NCI-H446 (cell line): ENCODE measurements at regions not wholly inside any gene's neighbourhood (a gene's known extent, or its start where the extent isn't known, plus 50 kb on each side); places are given as distances from the start of the nearest gene placed in this dataset.

Experiments
- DNase-seq, 2 experiments: peaks; one replicate each; lab custom pipeline; 2025; lab: John Stamatoyannopoulos, UW

DNA sequence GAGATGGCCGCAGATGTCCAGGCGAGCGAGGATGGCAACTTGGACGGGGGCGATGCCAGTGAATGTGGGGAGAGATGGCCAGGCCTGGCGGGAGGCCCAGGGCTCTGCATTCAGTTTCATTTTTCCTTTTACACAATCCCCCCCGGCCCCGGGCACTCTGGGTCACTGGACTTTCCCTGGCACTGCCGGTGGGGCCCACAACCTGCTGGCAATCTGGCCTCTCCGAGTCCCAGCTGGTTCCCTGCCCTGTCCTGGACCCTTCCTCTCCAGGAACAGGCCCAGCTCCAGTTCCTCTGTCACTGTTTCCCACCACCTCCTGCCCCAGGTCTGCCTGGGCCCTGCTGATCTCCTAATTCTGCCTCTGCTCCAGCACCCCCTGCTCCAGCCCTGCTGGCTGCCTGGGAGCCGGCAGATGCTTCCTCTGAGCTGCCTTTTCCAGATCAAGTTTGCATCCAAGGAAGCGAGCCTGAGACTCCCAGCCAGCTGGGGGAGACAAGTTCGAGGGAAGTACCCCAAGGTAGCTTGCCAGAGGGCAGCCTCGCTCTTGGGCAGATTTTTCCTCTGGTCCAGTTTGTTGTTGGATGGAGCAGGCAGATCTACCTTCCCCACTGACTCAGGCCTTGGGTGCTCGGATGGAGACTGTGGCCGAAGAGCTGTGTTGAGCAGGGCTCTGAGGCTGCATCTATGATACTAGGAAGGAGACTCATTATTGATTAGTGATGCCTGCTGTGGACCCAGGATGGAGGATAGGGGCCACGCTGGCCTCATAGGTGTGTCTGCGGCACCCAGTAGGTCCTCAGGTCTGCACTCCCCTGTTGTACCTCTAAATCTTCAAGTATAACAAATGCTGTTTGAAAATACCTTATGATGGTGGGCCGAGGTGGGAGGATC lies 83.2 kb downstream of the CEBPB start:
- peak in 1 of 2 experiments; percentile 67 for DNase-seq

DNA sequence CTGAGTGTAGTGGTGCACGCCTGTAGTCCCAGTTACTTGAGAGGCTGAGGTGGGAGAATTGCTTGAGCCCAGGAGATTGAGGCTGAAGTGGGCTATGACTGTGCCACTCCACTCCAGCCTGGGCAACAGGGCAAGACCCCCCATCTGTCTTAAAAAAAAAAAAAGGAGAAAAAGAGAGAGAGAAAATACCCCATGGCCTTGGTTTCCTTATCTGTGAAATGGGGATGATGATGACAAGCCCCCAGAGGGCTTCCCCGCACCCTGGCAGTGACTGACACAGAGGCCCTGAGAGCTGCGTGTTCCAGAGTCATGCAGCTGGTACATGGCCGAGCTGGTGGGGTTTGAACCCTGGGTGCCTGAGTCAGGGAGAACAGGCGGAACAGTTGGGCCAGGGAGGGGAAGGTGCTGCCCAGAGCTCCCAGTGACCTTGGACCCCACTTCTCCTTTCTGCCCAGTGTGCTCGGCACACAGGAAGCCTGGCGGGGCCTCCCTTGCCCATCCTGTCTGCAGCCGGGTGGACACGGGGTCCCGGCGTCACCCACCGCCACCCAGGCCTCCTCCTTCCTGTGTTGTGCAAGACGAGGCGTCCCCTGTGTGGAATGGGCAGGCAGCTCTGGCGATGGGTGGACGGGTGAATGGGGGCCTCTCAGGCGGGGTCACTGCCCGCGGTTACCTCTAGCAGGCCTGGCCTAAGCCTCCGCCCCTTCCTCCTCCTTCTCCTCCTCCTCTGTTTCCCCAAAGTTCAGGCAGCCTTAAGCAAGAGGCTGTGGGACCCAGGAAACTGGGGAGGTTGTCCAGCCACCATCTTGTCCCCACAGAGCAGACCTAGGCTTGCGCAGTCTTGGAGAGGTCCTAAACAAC lies 84.2 kb downstream of the CEBPB start:
- DNase-seq = no peak

DNA sequence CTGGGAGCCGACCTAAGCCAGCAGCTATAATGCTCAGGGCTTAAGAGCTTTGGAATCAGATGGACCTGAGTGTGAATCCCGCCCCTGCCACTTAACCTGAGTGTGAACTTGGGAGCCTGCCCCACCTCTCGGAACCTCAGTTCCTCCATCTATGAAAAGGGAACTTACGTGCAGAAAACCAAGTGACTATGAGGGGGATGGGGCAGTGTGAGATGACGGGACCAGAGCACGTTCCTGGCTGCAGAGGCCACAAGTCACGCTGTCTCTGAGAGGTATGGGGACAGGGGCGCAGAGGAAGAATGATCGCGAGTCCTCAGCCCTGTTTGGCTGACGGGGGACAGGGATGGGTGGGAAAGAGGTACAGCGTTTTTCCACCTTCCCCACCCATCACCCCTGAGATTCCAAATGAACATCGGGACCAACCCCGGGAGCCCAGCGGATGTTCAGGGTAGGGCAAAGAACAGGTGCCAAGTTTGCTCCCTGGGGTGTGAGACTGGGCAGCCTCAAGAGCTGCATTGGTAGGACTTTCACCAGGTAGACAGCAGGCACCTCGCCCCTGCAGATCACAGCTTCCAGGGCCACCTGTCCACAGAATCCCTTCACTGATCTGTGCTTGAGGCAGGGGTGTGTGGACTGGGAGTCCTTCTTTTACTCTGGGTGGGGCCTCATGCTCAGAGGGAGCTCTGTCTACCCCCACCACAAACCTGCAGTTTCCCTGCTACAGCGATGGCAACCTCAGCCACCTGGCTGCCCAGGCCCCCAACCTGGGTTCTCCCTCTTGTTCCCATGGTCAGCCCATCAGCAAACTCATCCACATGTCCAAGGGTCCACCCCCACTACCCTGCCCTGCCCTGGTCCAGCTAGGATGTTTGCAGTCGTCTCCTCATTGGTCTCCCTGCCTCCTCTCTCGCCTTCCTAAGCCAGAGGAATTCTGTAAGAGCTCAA lies 85.8 kb downstream of the CEBPB start:
- no peak for DNase-seq

DNA sequence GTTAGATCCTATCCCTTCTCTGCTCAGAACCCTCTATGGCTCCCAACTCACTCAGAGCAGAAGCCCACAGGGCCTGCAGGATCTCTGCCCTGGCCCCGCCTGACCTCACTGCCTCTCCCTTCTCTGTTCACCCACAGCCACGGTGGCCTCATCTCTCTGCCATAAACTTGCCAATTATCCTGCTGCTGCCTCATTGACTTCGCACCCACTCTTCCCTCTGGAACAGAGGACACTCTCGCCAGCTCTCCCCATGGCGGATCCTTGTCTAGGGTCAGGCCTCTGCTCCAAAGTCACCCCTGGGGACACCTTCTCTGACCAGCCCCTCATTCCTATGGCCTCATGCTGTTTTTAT lies 86.4 kb downstream of the CEBPB start:
- no peak for DNase-seq

DNA sequence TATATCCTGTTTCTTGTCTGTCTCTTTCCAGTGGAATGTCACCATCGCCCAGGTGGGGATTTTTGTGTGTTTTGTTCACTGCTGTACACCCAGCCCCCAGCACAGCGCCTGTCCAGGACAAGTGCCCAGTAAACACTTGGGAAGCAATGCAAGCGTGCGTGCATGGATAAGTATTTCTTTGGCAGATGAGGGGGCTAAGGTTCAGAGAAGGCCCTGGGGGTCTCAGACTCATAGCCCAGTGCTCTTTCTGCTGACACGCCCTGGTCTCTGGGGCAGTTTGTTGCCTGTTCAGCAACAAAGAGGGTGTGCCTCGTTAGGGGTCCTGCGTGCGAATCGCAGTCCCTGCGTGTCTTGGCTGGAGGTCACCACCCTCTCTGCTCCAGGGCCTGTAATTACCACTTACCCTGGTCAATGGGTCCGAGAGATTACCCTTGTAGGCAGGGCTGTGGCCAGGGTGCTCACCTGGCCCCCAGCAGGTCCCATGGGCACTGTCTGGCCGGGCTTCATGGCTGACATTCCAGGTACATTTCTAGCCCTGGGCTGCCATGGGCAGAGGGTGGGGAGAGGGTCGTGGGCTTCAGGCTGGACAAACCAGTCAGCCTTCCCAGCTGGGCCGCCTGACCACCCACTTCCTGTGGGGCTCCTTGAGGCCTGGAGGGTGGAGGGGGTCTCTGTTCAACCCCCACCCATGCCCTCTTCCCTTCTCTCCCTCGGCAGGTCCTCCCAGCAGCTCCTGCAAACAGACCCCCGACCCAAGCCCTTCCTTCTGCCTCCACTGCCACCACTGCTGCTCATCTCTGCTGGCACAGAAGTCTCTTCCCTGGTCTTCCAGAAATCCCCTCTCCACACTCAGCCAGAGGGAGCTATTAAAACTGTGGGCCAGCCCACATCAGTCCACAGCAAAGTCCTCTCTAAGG lies 87.1 kb downstream of the CEBPB start:
- DNase-seq = no peak

DNA sequence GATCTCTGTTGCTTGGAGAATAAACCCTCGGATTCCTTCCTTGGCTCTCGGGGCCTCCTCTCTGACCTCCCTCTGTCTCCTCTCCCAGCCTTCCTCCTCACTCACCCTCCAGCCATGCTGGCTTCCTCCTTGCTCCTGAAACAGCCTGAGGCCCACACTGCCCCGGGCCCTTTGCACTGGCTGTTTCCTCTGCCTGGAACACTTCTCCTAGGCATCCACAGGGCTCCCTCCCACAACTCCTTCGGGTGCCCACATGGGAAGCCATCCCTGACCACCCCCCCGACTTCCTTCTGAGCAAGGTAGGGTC lies 87.7 kb downstream of the CEBPB start:
- no peak for DNase-seq

DNA sequence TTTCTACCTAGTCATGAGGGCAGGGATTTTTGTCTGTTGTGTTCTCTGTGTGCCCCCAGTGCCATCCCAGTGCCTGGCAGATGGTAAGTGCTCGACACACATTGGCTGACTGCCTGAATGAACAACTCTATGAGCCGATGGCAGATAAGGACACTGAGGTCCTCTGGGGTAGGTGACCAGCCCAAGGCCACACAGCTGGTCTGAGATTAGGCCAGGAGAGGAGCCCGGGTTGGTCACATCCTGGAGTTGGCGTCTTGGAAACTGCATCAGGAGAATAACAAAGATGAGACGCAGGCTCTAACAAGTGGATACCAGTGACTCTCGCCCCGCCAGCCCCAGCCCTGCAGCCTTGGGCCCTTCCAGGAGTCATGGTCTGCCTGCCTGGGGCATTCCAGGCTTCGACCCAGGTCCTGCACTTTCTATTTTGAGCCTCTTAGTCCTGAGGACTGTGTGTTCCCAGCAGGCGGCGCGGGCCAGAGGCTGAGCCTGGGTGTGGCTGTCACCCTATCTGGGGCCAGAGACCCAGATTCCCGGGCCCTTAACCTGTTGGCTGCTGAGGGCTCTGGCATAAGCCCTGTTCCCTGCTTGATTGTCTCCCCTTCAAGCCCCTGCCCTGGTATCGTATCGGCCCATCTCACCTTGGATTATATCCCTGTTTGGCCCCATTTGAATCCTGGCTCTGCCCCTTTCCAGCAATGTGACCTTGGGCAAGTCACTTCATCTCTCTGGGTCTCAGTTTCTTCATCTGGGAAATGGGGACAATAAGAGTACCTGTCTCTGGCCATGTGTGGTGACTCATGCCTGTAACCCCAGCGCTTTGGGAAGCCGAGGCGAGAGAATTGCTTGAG lies 88.3 kb downstream of the CEBPB start:
- DNase-seq = no peak

DNA sequence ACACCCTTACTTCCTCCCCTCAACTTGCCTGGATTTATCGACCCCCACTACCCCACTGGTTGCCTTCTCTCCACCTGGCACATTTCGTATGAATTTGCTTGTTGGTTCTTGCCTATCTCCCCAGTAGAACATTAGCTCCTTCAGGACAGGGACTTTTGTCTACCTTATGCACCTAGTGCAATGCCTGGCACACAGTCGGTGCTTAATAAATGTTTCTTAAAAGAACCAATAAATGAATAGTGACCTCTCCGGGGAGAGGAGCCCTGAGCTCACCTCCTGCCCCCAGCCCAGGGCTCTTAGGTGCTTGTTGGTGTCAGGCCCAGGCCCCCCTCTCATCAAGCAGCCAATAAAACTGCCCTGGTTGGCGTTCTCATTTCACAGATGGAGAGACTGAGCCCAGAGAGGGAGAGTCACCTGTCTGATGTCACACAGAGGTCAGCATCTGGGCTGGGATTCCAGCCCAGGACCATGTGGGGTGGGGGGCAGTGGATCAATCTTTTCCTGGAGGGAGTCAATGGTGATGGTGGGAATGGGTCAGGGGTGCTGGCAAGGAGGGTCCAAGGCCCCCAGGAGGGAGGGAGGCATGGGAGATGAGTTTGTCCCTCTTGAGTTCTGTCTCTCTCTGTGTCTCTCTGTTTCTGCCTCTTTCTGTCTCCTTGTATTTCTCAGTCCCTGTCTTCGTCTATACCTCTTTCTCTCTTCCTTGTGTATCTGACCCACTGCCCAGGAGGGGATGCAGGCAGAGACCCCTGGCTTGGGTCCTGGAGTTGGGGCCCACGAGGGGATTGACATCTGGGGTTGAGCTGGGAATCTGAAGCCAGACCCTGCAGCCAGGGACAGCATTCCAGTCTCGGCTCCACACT lies 89.6 kb downstream of the CEBPB start:
- DNase-seq = no peak

DNA sequence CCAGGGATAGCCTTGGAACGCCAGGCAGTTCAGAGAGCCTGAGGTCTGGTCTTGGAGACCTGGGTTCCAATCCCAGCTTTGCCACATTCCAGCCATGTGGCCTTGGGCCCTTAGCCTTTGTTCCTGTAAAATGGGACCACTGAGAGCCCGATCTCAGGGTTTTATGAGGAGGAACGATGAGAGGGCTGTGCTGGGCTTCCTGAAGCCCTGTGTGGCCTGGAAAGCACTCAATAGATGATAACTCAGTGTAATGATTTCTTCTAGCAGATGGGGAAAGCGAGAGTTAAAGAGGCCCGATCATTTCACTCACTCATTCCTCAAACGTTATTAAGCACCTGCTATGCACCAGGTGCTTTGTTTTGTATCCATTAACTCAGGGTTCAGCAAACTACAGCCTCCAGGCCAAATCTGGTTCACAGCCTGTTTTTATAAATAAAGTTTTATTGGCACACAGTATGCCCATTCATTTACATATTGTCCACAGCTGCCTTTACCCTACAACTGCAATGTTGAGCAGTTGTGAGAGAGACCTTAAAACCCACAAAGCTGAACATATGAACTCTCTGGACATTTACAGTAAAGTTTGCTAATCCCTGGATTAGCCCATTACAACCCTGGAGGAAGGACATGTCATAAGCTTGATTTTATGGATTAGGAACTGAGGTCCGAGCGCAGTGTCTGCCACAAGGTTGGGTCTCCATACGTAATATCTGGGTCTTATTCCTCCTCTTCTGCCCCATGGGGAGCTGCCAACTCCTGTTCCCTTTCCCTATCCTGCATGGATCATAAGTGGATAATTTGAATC lies 90.4 kb downstream of the CEBPB start:
- DNase-seq = no peak

DNA sequence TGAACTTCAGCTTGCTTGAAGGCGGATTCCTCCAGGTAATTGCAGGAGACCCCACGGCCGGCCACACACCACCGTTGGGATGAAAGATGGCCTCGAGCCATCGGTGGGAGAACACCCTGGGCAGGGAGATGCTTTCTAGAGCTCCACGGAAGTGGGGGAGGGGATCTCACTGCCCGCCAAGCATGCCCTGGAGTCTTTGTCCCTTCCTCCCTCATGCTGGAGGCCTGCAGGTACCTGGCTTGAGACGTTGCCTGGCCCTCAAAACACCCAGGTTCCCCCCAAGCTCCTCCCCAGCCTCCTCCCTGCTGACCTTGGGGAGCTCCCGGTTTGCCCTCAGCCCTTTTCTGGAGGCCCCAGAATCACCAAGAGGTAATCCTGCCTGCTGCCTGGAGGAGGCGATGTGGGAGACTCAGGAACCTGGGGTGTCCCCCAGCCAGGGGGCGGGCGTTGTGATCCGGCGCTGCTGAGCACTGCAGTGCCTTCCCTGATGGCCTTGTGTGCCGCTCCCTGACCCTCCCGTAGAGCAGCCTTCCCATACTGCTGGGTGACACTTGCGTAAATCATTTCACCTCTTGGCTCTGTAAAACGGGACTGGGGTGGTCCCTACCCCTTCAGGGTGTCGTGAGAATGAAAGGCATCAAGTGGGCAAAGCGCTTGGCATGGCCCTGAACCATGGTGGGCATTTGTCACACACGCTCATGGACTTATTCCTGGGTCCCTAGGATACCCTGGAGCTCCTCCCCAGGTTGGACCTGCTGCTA lies 91.4 kb downstream of the CEBPB start:
- DNase-seq = no peak

DNA sequence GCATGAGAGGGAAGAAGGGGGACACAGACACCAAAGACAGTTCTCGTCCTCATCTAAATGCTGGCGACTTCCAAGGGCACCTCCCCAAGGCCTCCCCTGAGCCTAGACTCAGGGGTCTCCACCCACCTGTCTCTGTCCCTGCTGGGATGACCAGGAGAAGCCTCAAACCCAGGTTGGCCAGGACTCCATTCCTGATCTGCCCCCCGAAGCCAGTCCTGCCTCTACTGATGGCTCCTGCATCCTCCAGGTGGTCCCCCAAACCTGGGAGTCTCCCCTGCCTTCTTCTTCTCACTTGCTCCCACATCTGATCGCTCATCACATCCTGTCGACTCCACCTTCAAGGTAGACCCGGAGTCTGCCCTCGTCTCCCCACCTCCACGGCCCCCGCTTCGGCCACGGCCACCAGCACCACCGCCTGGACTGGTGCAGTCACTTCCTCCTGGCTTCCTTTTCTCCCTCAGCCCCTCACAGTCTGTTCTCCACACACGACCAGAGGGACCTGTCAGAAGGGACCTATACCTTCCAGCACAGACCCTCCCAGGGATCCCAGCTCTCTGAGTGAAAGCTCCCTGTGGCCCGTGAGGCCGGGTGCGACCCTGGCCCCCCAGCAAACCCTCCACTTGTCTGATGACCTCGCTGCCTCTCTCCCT lies 92.1 kb downstream of the CEBPB start:
- DNase-seq = no peak

DNA sequence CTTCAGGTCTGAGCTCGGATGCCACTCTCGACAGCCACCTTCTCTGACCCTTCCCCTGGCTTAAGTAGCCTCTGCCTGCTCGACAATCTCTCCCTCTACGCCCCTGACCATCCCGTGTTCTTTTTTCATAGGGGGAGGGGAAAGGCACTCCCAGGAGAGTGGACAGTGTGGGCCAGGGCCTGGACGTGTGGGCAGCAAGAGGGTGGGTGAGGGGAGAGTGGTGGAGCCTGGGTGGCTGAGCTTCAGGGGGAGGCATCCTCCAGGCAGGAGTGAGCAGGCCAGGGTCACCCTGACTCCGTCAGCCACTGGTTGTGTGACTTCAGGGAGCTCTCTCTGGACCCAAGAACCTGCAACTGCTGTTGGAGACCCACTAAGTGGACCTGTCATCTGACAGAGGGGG lies 92.7 kb downstream of the CEBPB start:
- no peak for DNase-seq

DNA sequence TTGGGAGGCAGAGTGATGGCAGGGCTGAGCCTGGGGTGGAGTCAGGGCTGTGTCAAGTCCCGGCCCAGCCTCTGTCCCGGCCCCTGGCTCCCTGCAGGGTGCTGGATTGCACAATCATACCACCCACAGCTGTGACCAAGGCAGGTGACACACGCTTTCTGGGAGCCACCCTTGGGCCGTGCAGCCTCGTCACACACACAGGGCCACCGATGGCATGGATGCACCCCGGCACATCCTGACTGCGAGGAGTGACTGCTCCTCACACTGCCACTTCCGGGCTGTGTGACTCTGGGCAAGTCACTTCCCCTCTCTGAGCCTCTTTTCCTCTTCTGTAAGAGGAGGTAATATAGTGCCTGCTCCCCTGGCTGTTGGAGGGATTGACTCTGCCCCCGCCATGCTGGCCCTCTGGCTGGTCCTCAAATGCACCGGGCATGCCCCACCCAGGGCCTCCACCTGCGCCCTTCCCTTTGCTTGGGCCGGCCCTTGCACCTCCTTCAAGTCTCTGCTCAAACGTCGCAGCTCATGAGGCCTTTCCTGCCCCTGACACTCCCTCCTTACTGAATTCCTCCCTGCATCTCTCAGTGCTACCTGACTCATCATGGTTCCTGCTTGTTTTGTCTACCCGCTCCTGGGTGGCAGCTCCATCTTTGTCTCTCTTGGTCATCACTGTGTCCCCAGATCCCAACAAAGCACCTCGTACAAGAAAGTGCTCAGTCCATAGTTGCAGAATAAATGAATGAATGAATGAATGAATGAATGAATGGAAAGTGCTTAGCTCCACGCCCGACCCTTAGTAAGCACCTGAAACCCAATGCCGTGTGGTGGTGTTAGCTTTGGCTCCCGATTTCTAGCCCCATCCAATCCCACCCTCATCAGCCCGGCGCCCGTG lies 93.5 kb downstream of the CEBPB start:
- DNase-seq = no peak

DNA sequence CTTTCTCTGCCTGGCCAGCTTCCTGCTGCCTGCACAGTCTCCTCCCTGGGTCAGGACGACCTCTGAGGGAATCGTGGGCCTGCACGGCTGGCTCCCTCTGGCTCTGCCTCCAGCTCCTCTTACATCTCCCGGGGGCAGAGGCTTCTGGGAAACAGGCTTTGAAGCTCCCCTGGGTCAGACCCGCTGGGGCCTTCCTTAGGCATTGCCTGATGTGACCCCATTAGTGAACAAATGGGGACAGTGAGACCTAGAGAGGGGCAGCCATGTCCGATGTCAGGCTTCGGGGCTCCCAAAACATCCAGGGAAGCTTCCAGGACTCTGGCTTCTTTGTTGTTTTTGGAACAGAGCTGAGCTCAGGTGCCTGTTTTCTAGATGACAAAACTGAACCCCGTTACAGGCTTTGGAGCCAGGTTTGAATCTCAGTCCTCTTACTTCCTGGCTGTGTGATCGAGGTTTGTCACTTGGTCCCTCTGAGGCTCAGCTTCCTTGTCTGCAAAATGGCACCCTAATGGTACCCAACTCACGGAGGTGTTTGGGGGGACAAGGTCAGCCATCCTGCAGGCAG lies 94.3 kb downstream of the CEBPB start:
- DNase-seq = no peak

DNA sequence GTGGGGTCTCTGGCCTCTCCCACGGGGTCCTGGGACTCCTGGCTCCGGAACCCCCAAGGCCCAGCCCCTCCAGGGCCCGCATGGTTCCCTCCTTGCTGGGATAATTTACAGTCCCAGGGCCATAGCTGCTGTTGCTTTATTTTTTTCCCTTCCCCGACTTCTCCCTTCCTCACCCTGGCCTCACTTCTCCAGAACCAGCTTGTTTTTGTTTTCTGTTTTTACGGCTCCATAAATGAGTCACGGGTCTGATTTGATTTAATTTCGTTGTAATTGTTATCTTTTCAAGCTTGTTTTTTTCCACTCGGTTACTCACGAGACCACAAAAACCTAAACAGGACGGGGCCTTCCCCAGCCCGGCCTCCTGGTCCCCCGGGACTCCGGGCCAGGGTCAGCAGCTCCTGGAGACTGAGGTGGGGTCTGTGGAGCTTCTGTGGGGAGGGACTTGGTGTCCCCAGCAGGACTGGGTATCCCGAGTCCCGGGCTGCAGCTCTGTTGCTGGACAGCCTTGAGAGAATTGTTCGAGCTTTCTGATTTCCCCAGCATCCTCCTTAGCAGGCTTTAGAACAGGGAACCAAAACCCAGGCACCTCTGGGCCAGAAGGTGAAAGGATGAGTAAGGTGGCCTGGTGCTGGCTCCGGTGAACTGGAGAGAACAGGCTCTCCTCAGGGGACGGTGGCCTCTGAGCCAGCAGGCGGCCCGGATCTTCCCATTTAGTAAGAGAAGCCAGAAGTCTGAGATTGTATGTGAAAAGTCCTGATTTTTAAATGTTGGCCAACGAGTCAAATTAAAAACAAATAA lies 94.9 kb downstream of the CEBPB start:
- no peak for DNase-seq
